H1 (cell line): ENCODE measurements at regions not wholly inside any gene's neighbourhood (a gene's known extent, or its start where the extent isn't known, plus 50 kb on each side); places are given as distances from the start of the nearest gene placed in this dataset.

Source experiments
- CBX5 ChIP-seq: fragments of 300-800, 300-1000 bp; sonication (generic); IDR thresholded peaks from 2 replicates; pipeline ENCODE4 v1.7.1; 2016; ENCODE audit warnings: antibody characterized with exemption, low read length, low read depth
- EZH2 ChIP-seq: fragments of 200-600 bp; sonication (generic); IDR thresholded peaks from 2 replicates; pipeline ENCODE4 v1.7.1; 2012; ENCODE audit warnings: low read depth, mild to moderate bottlenecking, moderate library complexity, low read length, inconsistent platforms; ENCODE audit not compliant: severe bottlenecking
- MAFK ChIP-seq: IDR thresholded peaks from 2 replicates; pipeline ENCODE4 v1.6.1; 2012; ENCODE audit warnings: low read depth, mild to moderate bottlenecking, improper control_type of control experiment, low read length
- RAD21 ChIP-seq, 2 experiments: IDR thresholded peaks in 1 of 2; conservative IDR thresholded peaks in 1 of 2; 2 replicates each; pipeline ENCODE4 v1.6.1; 2011; ENCODE audit warnings: low read depth in 2 of 2, low read length in 2 of 2, improper control_type of control experiment in 1 of 2, inconsistent platforms in 1 of 2, mild to moderate bottlenecking in 1 of 2, moderate library complexity in 1 of 2
- RFX5 ChIP-seq: IDR thresholded peaks from 2 replicates; pipeline ENCODE4 v1.6.1; 2011; ENCODE audit warnings: low read depth, low read length, improper control_type of control experiment, borderline replicate concordance
- SP4 ChIP-seq: IDR thresholded peaks from 2 replicates; pipeline ENCODE4 v1.6.1; 2012; ENCODE audit warnings: low read length, inconsistent platforms

- no peak for TF ChIP-seq RFX5
- TF ChIP-seq CBX5: no peak
- no peak for TF ChIP-seq RAD21 (IDR thresholded peaks at IDR 0.05 in 1 of 2, conservative IDR thresholded peaks at IDR 0.05 in 1 of 2; ENCODE audit: low read depth in 2 of 2, low read length in 2 of 2)
- TF ChIP-seq EZH2: no peak
- no peak for TF ChIP-seq MAFK
- no peak for TF ChIP-seq SP4
Measured at GRCh38 chr4:123878976-123879375, 482.4 kb downstream of the SPRY1 start (continued).
